SU-DHL-6 (cell line): ENCODE measurements at regions not wholly inside any gene's neighbourhood (a gene's known extent, or its start where the extent isn't known, plus 50 kb on each side); places are given as distances from the start of the nearest gene placed in this dataset.

Experiments
- EZH2phosphoT487 ChIP-seq: fragments of 200-600 bp; sonication (generic), shearing (Covaris generic); conservative IDR thresholded peaks from 2 replicates; pipeline ENCODE4 v1.6.1; 2018; ENCODE audit warnings: mild to moderate bottlenecking, antibody characterized with exemption, low read length, moderate library complexity, mixed read lengths
- TF ChIP-seq, protein P1 (sequence below): fragments of 200-600 bp; sonication (generic); IDR thresholded peaks from one replicate; pipeline ENCODE4 v1.5.1; 2017; ENCODE audit warnings: antibody characterized with exemption, mild to moderate bottlenecking, low read length, moderate library complexity; ENCODE audit not compliant: insufficient read depth, poor library complexity, severe bottlenecking

DNA sequence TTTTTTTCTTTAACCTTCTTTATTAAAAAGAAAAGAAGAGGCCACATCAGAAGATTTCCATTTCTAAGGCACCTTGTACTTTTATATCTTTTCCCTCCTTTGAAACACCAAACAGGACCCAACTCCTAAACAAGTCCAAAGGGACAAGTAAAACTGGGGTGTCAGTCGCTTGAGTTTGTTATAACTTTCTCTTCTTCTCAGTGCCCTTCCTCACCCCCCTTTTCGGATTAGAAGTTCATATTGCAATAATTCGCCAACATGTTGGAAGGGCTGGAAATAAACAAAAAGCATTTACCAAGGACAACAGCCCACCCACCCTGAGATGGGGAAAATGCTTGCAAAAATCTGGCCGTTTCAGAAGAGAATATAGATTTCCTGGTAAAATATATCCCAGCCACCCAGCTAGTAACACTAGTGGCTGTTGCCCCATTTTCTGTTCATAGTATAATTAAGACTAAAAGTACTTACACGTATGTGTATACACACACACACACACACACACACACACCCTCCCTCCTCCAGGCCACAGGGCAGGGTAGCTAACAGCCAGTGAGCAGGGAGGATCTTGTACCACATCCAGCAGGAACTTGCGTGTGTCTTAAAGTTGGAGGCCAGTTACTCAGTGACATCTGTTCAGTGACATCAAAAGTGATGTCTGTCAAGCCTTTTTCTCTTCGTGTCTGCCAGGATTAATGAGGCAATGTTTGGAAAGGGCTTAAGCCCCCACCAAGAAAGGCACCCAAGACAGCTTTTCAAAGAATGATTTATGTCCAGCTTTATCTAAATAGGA, 149.1 kb upstream of the KLF4 start:
- TF ChIP-seq, protein P1, sequence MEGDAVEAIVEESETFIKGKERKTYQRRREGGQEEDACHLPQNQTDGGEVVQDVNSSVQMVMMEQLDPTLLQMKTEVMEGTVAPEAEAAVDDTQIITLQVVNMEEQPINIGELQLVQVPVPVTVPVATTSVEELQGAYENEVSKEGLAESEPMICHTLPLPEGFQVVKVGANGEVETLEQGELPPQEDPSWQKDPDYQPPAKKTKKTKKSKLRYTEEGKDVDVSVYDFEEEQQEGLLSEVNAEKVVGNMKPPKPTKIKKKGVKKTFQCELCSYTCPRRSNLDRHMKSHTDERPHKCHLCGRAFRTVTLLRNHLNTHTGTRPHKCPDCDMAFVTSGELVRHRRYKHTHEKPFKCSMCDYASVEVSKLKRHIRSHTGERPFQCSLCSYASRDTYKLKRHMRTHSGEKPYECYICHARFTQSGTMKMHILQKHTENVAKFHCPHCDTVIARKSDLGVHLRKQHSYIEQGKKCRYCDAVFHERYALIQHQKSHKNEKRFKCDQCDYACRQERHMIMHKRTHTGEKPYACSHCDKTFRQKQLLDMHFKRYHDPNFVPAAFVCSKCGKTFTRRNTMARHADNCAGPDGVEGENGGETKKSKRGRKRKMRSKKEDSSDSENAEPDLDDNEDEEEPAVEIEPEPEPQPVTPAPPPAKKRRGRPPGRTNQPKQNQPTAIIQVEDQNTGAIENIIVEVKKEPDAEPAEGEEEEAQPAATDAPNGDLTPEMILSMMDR: no peak
- no peak for TF ChIP-seq EZH2phosphoT487
